H1 (cell line): ENCODE measurements at regions not wholly inside any gene's neighbourhood (a gene's known extent, or its start where the extent isn't known, plus 50 kb on each side); places are given as distances from the start of the nearest gene placed in this dataset.

Experiments used
- BCL11A ChIP-seq, 2 experiments: IDR thresholded peaks; one replicate each; pipeline ENCODE4 v1.6.1; 2011; ENCODE audit warnings: low read depth in 2 of 2, low read length in 2 of 2, mild to moderate bottlenecking in 2 of 2
- BRCA1 ChIP-seq: IDR thresholded peaks from 2 replicates; pipeline ENCODE4 v1.6.1; 2012; ENCODE audit warnings: low read depth, low read length, improper control_type of control experiment
- RNF2 ChIP-seq: fragments of 200-900, 300-1000 bp; sonication (generic); IDR thresholded peaks from 2 replicates; pipeline ENCODE4 v1.7.1; 2016; ENCODE audit warnings: borderline replicate concordance, low read depth, mild to moderate bottlenecking, antibody characterized with exemption, low read length; ENCODE audit not compliant: poor library complexity, severe bottlenecking; ENCODE audit errors: missing control alignments
- RXRA ChIP-seq: IDR thresholded peaks from 2 replicates; pipeline ENCODE4 v1.6.1; 2011; ENCODE audit warnings: low read depth, mild to moderate bottlenecking, low read length, moderate library complexity; ENCODE audit not compliant: insufficient read depth
- TCF12 ChIP-seq: IDR thresholded peaks from 2 replicates; pipeline ENCODE4 v1.6.1; 2011; ENCODE audit warnings: low read depth, mild to moderate bottlenecking, low read length
- TF ChIP-seq, protein P1 (sequence below), 3 experiments: IDR thresholded peaks; 1 replicate in 2 of 3; 2 replicates in 1 of 3; pipeline versions ENCODE4 v1.5.1 to v1.6.1; 2011; ENCODE audit warnings: low read length in 3 of 3, mild to moderate bottlenecking in 3 of 3, inconsistent platforms in 2 of 3, low read depth in 1 of 3, moderate library complexity in 1 of 3; ENCODE audit not compliant: insufficient read depth in 1 of 3; ENCODE audit errors: control extremely low read depth in 1 of 3

DNA sequence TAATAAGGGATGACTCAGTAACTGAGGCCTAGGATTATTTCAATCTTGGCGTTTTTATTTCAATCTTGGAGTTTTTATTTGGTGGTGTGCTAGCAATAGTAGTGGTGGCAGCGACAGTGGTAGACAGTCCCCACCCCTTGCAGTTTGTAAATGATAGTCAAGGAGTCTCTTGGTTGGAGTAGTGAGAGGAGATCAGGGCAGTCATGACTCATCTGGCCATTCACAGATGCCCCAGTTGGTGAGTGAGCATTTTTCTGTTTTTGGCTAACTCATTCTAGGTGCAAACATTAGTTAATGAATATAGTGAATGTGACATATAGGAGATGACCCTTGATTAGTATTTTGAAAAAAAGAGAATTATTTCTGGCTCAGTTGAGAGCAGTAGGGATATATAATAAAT, 93.5 kb upstream of the ADAD1 start (continued):
- TF ChIP-seq, protein P1, sequence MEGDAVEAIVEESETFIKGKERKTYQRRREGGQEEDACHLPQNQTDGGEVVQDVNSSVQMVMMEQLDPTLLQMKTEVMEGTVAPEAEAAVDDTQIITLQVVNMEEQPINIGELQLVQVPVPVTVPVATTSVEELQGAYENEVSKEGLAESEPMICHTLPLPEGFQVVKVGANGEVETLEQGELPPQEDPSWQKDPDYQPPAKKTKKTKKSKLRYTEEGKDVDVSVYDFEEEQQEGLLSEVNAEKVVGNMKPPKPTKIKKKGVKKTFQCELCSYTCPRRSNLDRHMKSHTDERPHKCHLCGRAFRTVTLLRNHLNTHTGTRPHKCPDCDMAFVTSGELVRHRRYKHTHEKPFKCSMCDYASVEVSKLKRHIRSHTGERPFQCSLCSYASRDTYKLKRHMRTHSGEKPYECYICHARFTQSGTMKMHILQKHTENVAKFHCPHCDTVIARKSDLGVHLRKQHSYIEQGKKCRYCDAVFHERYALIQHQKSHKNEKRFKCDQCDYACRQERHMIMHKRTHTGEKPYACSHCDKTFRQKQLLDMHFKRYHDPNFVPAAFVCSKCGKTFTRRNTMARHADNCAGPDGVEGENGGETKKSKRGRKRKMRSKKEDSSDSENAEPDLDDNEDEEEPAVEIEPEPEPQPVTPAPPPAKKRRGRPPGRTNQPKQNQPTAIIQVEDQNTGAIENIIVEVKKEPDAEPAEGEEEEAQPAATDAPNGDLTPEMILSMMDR (IDR thresholded peaks at IDR 0.05; ENCODE audit: control extremely low read depth in 1 of 3, insufficient read depth in 1 of 3, low read depth in 1 of 3, low read length in 3 of 3): no peak
- TF ChIP-seq BRCA1: no peak
- no peak for TF ChIP-seq RXRA
- TF ChIP-seq BCL11A (IDR thresholded peaks at IDR 0.05; ENCODE audit: low read depth in 2 of 2, low read length in 2 of 2): no peak
- no peak for TF ChIP-seq TCF12
- TF ChIP-seq RNF2: no peak
